ENCODE measurements at regions not wholly inside any gene's neighbourhood (a gene's known extent, or its start where the extent isn't known, plus 50 kb on each side); places are given as distances from the start of the nearest gene placed in this dataset.
"Not testable (repeated sequence)": the region's sequence is repeated elsewhere in the genome, so short reads cannot be mapped to it uniquely, and the experiment has no call there.

- peak; percentile 62 for DNase-seq (ENCODE audit: low spot score)
Observed at GRCh38 chr2:224650815-224651439, 65.2 kb downstream of the CCDC195 start.

DNA sequence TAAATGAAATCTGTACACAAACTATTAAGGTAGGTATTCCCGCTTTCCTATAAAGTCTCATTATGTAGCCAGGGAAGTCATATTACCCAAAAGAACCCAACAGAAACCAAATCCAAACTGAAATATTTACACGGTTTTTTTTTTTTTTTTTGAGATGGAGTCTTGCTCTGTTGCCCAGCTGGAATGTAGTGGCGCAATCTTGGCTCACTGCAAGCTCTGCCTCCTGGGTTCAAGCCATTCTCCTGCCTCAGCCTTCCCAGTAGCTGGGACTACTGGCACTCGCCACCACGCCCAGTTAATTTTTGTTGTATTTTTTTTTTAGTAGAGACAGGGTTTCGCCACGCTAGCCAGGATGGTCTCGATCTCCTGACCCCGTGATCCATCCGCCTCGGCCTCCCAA is 62.5 kb upstream of the CUL3 start:
- DNase-seq (ENCODE audit: low spot score) = not testable (repeated sequence)

DNA sequence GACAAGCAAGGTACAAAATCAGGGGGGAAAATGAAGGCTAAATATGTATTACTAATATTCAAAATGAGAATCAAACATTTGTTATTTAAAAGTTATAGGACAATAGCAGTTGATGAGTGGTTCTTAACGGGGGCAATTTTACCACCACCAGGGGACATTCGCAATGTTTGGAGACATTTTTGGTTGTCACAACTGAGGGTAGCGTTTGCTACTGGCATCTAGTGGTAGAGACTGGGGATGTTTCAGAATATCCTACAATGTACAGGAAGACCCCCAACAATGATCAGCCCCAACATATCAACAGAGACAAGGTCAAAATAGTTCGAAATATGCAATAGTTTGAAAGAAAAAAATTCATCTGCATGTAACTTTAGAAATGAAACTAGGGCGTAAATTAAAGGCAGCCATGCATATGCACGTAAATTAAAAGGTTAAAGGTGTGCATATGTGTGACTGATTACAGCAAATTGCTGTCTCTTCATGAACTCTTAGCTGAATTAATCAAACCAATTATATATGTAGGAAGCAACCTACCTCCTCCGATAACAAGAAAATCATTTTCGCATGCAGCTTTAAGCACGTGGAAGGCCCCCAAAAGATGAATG is 61.2 kb upstream of the CUL3 start:
- peak; percentile 16 for DNase-seq (ENCODE audit: low spot score)

GRCh38 chr2:224645722-224646121 is 60.6 kb upstream of the CUL3 start:
- DNase-seq (ENCODE audit: low spot score) = no peak

- DNase-seq (ENCODE audit: low spot score) = no peak
Observed at GRCh38 chr2:224640679-224641078, 55.5 kb upstream of the CUL3 start.

DNA sequence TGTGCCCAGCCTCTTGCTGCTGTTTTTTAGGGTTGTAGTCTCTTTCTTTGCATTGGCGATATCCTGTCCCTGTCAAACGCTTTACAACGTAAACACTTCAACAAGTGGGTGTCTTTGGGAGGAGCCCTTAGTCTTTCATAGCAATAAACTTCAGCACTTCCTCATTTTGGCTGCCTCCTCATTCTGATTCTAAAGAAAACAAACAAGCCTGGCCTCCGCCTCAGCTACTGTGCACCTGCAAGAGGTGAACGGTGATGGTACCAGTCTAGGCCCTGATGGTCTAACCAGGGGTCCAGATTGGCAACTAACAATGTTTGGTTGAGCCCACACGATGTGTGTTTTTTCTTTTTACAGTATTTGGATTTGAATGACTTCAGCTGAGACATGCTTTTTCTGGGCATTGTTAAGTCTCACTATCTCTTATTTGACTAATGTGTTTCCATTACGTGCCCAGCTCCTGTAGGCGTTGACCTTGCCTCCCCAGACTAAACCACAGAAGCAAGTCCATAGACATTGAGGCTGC is 53.2 kb upstream of the CUL3 start:
- no peak for DNase-seq (ENCODE audit: low spot score)

All from AG08396 (cell line).